ENCODE measurements at regions not wholly inside any gene's neighbourhood (a gene's known extent, or its start where the extent isn't known, plus 50 kb on each side); places are given as distances from the start of the nearest gene placed in this dataset.
A peak's percentile ranks its signal among the peaks of the same experiment; 100 is the strongest.
"Not testable (repeated sequence)": the region's sequence is repeated elsewhere in the genome, so short reads cannot be mapped to it uniquely, and the experiment has no call there.

GRCh38 chr9:94033383-94033782 is 50.9 kb upstream of the PTPDC1 start:
- no peaks in the 10 kb centered on the region for H3K9me3 ChIP-seq (ENCODE audit: control insufficient read depth, low read length, poor library complexity, severe bottlenecking)
- DNase-seq = no peak
- ATAC-seq = no peak
- Mint-ChIP-seq H3K27me3 (peaks cover 7% of the 10 kb centered on the region), H3K4me1 (peaks cover 21% of the 10 kb centered on the region), H3K4me3 (no peak overlapping the region), H3K27ac (no peak overlapping the region), H3K36me3 (ENCODE audit: low read depth) (peaks cover 4% of the 10 kb centered on the region)

- peaks cover 18% of the 10 kb centered on the region for H3K4me1 Mint-ChIP-seq
- peak overlapping the region; percentile 99 for H3K4me3 Mint-ChIP-seq
- no peak for DNase-seq
- H3K9me3 ChIP-seq (ENCODE audit: control insufficient read depth, low read length, poor library complexity, severe bottlenecking) = no peaks in the 10 kb centered on the region
- no peak overlapping the region for H3K27ac Mint-ChIP-seq
- H3K27me3 Mint-ChIP-seq = peaks cover 10% of the 10 kb centered on the region
- H3K36me3 Mint-ChIP-seq (ENCODE audit: low read depth) = peaks cover 4% of the 10 kb centered on the region
- no peak for ATAC-seq
These were observed 52.3 kb upstream of the PTPDC1 start for GRCh38 chr9:94031946-94032345.

GRCh38 chr9:94031380-94031779 is 52.9 kb upstream of the PTPDC1 start:
- no peak for ATAC-seq
- Mint-ChIP-seq H3K27me3 (peaks cover 10% of the 10 kb centered on the region), H3K27ac (peak overlapping the region; percentile 69)

GRCh38 chr9:94030318-94031179 is 53.7 kb upstream of the PTPDC1 start:
- H3K4me3 Mint-ChIP-seq = peak overlapping the region; percentile 99
- H3K27ac Mint-ChIP-seq = peak overlapping the region; percentile 69
- DNase-seq (peak; percentile 66 to 72 (median 68)), ATAC-seq (peak; percentile 100)
- H3K4me1 Mint-ChIP-seq = peaks cover 18% of the 10 kb centered on the region
- peaks cover 10% of the 10 kb centered on the region for H3K27me3 Mint-ChIP-seq
- peaks cover 4% of the 10 kb centered on the region for H3K36me3 Mint-ChIP-seq (ENCODE audit: low read depth)
- H3K9me3 ChIP-seq (ENCODE audit: control insufficient read depth, low read length, poor library complexity, severe bottlenecking) = no peaks in the 10 kb centered on the region

More at GRCh38 chr9:94031380-94031779, 52.9 kb upstream of the PTPDC1 start:
- peaks cover 4% of the 10 kb centered on the region for H3K36me3 Mint-ChIP-seq (ENCODE audit: low read depth)
- no peaks in the 10 kb centered on the region for H3K9me3 ChIP-seq (ENCODE audit: control insufficient read depth, low read length, poor library complexity, severe bottlenecking)
- no peak for DNase-seq
- H3K4me1 Mint-ChIP-seq = peaks cover 18% of the 10 kb centered on the region
- H3K4me3 Mint-ChIP-seq = peak overlapping the region; percentile 99

- ATAC-seq = no peak
- peak overlapping the region; percentile 69 for H3K27ac Mint-ChIP-seq
These were observed 54.3 kb upstream of the PTPDC1 start for GRCh38 chr9:94029932-94030317.

GRCh38 chr9:94026816-94027215 is 57.4 kb upstream of the PTPDC1 start:
- DNase-seq (no peak), ATAC-seq (no peak)
- H3K9me3 ChIP-seq (ENCODE audit: control insufficient read depth, low read length, poor library complexity, severe bottlenecking) = no peaks in the 10 kb centered on the region
- peaks cover 4% of the 10 kb centered on the region for H3K36me3 Mint-ChIP-seq (ENCODE audit: low read depth)
- H3K4me3 Mint-ChIP-seq = no peak overlapping the region
- H3K27me3 Mint-ChIP-seq = peaks cover 10% of the 10 kb centered on the region
- no peak overlapping the region for H3K27ac Mint-ChIP-seq
- peaks cover 15% of the 10 kb centered on the region for H3K4me1 Mint-ChIP-seq

More at GRCh38 chr9:94029932-94030317, 54.3 kb upstream of the PTPDC1 start:
- H3K9me3 ChIP-seq (ENCODE audit: control insufficient read depth, low read length, poor library complexity, severe bottlenecking) = no peaks in the 10 kb centered on the region
- Mint-ChIP-seq H3K27me3 (peaks cover 10% of the 10 kb centered on the region), H3K4me3 (peak overlapping the region; percentile 99), H3K4me1 (peaks cover 15% of the 10 kb centered on the region), H3K36me3 (ENCODE audit: low read depth) (peaks cover 4% of the 10 kb centered on the region)
- DNase-seq = no peak

GRCh38 chr9:94022476-94022875 is 61.8 kb upstream of the PTPDC1 start:
- not testable (repeated sequence) for H3K36me3 Mint-ChIP-seq (ENCODE audit: low read depth); DNase-seq; H3K4me1 Mint-ChIP-seq; H3K27ac Mint-ChIP-seq; H3K27me3 Mint-ChIP-seq; H3K4me3 Mint-ChIP-seq; ATAC-seq; H3K9me3 ChIP-seq (ENCODE audit: control insufficient read depth, low read length, poor library complexity, severe bottlenecking)

- not testable (repeated sequence) for H3K4me3 Mint-ChIP-seq; H3K4me1 Mint-ChIP-seq; DNase-seq; H3K27ac Mint-ChIP-seq; ATAC-seq; H3K9me3 ChIP-seq (ENCODE audit: control insufficient read depth, low read length, poor library complexity, severe bottlenecking); H3K36me3 Mint-ChIP-seq (ENCODE audit: low read depth)
- H3K27me3 Mint-ChIP-seq = peaks cover 11% of the 10 kb centered on the region
These were observed 63.4 kb upstream of the PTPDC1 start for GRCh38 chr9:94020836-94021235.

GRCh38 chr9:94018628-94019027 is 63.5 kb upstream of the BARX1 start:
- H3K36me3 Mint-ChIP-seq (ENCODE audit: low read depth) = no peaks in the 10 kb centered on the region
- H3K27ac Mint-ChIP-seq = no peak overlapping the region
- no peak for ATAC-seq
- peaks cover 2% of the 10 kb centered on the region for H3K4me1 Mint-ChIP-seq
- no peaks in the 10 kb centered on the region for H3K9me3 ChIP-seq (ENCODE audit: control insufficient read depth, low read length, poor library complexity, severe bottlenecking)
- no peak for DNase-seq
- no peak overlapping the region for H3K4me3 Mint-ChIP-seq
- peaks cover 12% of the 10 kb centered on the region for H3K27me3 Mint-ChIP-seq

- DNase-seq (no peak), ATAC-seq (no peak)
- no peaks in the 10 kb centered on the region for H3K9me3 ChIP-seq (ENCODE audit: control insufficient read depth, low read length, poor library complexity, severe bottlenecking)
- no peak overlapping the region for H3K4me3 Mint-ChIP-seq
- H3K36me3 Mint-ChIP-seq (ENCODE audit: low read depth) = no peaks in the 10 kb centered on the region
- H3K27ac Mint-ChIP-seq = no peak overlapping the region
- peaks cover 12% of the 10 kb centered on the region for H3K27me3 Mint-ChIP-seq
- peaks cover 2% of the 10 kb centered on the region for H3K4me1 Mint-ChIP-seq
These were observed 62.9 kb upstream of the BARX1 start for GRCh38 chr9:94017939-94018531.

- ATAC-seq = no peak
These were observed 61.6 kb upstream of the BARX1 start for GRCh38 chr9:94016744-94017143.

GRCh38 chr9:94014920-94015319 is 59.8 kb upstream of the BARX1 start:
- Mint-ChIP-seq H3K36me3 (ENCODE audit: low read depth) (no peaks in the 10 kb centered on the region), H3K27me3 (peaks cover 12% of the 10 kb centered on the region), H3K27ac (no peak overlapping the region), H3K4me1 (peaks cover 14% of the 10 kb centered on the region), H3K4me3 (no peak overlapping the region)
- ATAC-seq (no peak), DNase-seq (no peak)
- H3K9me3 ChIP-seq (ENCODE audit: control insufficient read depth, low read length, poor library complexity, severe bottlenecking) = no peaks in the 10 kb centered on the region

More at GRCh38 chr9:94016744-94017143, 61.6 kb upstream of the BARX1 start:
- peaks cover 7% of the 10 kb centered on the region for H3K4me1 Mint-ChIP-seq
- no peak for DNase-seq
- H3K27me3 Mint-ChIP-seq = peaks cover 12% of the 10 kb centered on the region
- no peak overlapping the region for H3K4me3 Mint-ChIP-seq
- H3K9me3 ChIP-seq (ENCODE audit: control insufficient read depth, low read length, poor library complexity, severe bottlenecking) = no peaks in the 10 kb centered on the region
- no peaks in the 10 kb centered on the region for H3K36me3 Mint-ChIP-seq (ENCODE audit: low read depth)
- no peak overlapping the region for H3K27ac Mint-ChIP-seq

- peaks cover 14% of the 10 kb centered on the region for H3K4me1 Mint-ChIP-seq
These were observed 59.0 kb upstream of the BARX1 start for GRCh38 chr9:94014066-94014654.

More at GRCh38 chr9:94014066-94014654, 59.0 kb upstream of the BARX1 start:
- ATAC-seq (no peak), DNase-seq (no peak)
- H3K27ac Mint-ChIP-seq = no peak overlapping the region
- H3K36me3 Mint-ChIP-seq (ENCODE audit: low read depth) = no peaks in the 10 kb centered on the region
- no peak overlapping the region for H3K4me3 Mint-ChIP-seq
- H3K27me3 Mint-ChIP-seq = peaks cover 12% of the 10 kb centered on the region
- no peaks in the 10 kb centered on the region for H3K9me3 ChIP-seq (ENCODE audit: control insufficient read depth, low read length, poor library complexity, severe bottlenecking)

Measured in T-helper 17 cell (primary cell).